ENCODE measurements at regions not wholly inside any gene's neighbourhood (a gene's known extent, or its start where the extent isn't known, plus 50 kb on each side); places are given as distances from the start of the nearest gene placed in this dataset.
"Not testable (repeated sequence)": the region's sequence is repeated elsewhere in the genome, so short reads cannot be mapped to it uniquely, and the experiment has no call there.

GRCh38 chr15:81924729-81925128 lies 121.1 kb downstream of the MEX3B start:
- DNase-seq (ENCODE audit: insufficient read length, low spot score) (no peak), FAIRE-seq (no peak)
- TF ChIP-seq CTCF (IDR thresholded peaks at IDR 0.05; ENCODE audit: insufficient read depth, missing control alignments), result no peak

- FAIRE-seq, result no peak
- DNase-seq (ENCODE audit: insufficient read length, low spot score), result no peak
- TF ChIP-seq CTCF (IDR thresholded peaks at IDR 0.05; ENCODE audit: insufficient read depth, missing control alignments), result no peak
These were observed 122.1 kb downstream of the MEX3B start for GRCh38 chr15:81923561-81924350.

- no peak for FAIRE-seq
- DNase-seq (ENCODE audit: insufficient read length, low spot score), result no peak
These were observed 123.7 kb downstream of the MEX3B start for GRCh38 chr15:81922143-81922542.

GRCh38 chr15:81921163-81921562 lies 124.7 kb downstream of the MEX3B start:
- no peak for TF ChIP-seq CTCF (IDR thresholded peaks at IDR 0.05; ENCODE audit: insufficient read depth, missing control alignments)
- no peak for FAIRE-seq
- no peak for DNase-seq (ENCODE audit: insufficient read length, low spot score)

More at GRCh38 chr15:81922143-81922542, 123.7 kb downstream of the MEX3B start:
- TF ChIP-seq CTCF (IDR thresholded peaks at IDR 0.05; ENCODE audit: insufficient read depth, missing control alignments), result no peak

GRCh38 chr15:81918767-81919166 lies 127.1 kb downstream of the MEX3B start:
- not testable (repeated sequence) for FAIRE-seq

GRCh38 chr15:81916451-81916850 lies 129.4 kb downstream of the MEX3B start:
- no peak for TF ChIP-seq CTCF (IDR thresholded peaks at IDR 0.05; ENCODE audit: insufficient read depth, missing control alignments)
- FAIRE-seq, result no peak

More at GRCh38 chr15:81918767-81919166, 127.1 kb downstream of the MEX3B start:
- not testable (repeated sequence) for DNase-seq (ENCODE audit: insufficient read length, low spot score)

GRCh38 chr15:81915990-81916389 lies 129.8 kb downstream of the MEX3B start:
- no peak for TF ChIP-seq CTCF (IDR thresholded peaks at IDR 0.05; ENCODE audit: insufficient read depth, missing control alignments)
- FAIRE-seq, result no peak
- DNase-seq (ENCODE audit: insufficient read length, low spot score), result no peak

More at GRCh38 chr15:81916451-81916850, 129.4 kb downstream of the MEX3B start:
- no peak for DNase-seq (ENCODE audit: insufficient read length, low spot score)

All from D721Med (cell line).